ENCODE measurements at regions not wholly inside any gene's neighbourhood (a gene's known extent, or its start where the extent isn't known, plus 50 kb on each side); places are given as distances from the start of the nearest gene placed in this dataset.
"Not testable (repeated sequence)": the region's sequence is repeated elsewhere in the genome, so short reads cannot be mapped to it uniquely, and the experiment has no call there.

DNA sequence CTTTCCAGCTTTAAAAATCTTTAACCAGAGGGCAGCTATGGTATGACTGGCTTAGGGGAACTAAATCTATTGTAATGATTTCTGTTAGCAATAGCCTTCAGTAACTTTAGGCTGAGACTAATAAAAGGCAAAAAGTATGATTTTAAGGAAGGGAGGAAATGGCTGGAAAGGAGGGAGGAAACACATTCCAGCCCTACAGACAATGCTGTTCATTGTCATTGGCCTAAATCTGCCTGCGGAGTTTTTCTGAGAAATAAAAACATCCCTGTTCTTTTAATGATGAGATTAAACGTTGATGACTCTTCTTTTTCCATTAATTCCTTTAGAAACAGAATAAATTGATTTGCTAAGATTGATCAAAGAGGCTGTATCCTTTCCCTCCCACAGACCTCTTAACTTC is 99.6 kb upstream of the GRAMD1B start:
- TF ChIP-seq, protein P1, sequence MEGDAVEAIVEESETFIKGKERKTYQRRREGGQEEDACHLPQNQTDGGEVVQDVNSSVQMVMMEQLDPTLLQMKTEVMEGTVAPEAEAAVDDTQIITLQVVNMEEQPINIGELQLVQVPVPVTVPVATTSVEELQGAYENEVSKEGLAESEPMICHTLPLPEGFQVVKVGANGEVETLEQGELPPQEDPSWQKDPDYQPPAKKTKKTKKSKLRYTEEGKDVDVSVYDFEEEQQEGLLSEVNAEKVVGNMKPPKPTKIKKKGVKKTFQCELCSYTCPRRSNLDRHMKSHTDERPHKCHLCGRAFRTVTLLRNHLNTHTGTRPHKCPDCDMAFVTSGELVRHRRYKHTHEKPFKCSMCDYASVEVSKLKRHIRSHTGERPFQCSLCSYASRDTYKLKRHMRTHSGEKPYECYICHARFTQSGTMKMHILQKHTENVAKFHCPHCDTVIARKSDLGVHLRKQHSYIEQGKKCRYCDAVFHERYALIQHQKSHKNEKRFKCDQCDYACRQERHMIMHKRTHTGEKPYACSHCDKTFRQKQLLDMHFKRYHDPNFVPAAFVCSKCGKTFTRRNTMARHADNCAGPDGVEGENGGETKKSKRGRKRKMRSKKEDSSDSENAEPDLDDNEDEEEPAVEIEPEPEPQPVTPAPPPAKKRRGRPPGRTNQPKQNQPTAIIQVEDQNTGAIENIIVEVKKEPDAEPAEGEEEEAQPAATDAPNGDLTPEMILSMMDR (IDR thresholded peaks at IDR 0.05; ENCODE audit: borderline replicate concordance, insufficient read depth, low read depth, low read length) = no peak
- H3K4me3 ChIP-seq (ENCODE audit: low read depth, low read length) = no peak overlapping the region

DNA sequence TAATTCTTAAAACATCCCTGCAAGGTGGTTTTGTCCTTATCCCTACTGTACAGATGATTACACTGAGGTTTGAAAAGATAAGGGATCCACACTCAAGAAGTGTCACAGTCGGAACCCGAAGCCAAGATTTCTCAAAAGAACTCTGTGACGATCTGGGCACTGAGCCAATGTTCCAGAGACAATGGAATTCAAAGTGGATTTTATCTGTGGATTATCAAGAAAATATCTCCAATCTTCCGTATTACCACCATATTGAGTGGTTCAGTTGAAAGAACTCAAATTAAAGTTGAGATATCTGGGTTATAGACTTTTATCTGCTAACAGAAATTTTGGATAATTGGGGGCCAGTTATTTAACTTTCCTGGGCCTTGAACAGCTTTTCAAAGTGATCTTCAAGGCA is 100.0 kb upstream of the GRAMD1B start:
- TF ChIP-seq, protein P1 (IDR thresholded peaks at IDR 0.05; ENCODE audit: borderline replicate concordance, insufficient read depth, low read depth, low read length) = no peak
- H3K4me3 ChIP-seq (ENCODE audit: low read depth, low read length) = no peak overlapping the region

DNA sequence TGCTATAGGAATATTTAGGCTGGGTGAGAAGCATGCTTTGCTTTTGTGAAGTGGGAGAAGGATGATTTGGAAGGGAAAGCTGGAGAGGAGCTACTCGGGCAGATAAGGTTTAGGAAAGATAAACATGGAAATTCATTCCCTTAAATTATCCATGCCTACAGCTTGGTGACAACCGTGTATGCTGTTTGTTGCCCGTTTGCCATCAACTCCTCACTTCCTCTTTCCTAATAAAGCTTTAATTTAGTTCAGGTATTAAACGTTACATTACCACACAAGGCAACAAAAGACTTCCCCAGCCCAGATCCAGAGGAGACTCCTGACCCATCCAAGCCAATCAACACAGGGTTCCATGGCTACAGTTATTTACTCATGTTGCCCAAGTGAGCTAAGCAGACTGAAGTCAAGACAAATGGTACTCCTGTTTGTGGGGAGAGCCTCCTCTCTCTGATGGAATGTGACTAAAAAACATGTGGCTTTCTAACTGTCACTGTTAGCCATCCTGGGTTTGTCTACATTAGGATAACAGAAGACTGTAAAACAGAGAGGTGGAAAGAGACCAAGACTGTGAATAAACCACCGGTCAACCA is 101.7 kb upstream of the GRAMD1B start:
- H3K4me3 ChIP-seq (ENCODE audit: low read depth, low read length) = no peak overlapping the region
- TF ChIP-seq, protein P1 (IDR thresholded peaks at IDR 0.05; ENCODE audit: borderline replicate concordance, insufficient read depth, low read depth, low read length) = no peak

DNA sequence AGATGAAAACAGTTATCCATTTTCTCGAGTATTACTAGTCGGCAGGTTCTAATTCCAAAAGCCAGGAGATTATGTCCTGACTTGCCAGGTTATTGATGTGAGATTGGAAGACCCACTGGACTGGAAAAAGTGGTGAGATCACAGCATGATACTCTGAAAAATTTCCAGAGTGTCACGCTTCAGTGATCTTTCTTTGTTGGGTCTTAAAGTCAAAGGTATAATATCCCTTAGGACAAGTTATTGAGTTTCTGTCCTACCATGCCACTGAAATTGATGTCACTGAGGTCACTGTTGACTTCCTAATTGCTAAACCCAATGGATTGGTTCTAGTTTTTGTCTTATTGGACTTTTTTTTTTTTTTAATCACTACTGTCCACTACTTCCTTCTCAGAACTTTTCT is 104.5 kb upstream of the GRAMD1B start:
- no peak overlapping the region for H3K4me3 ChIP-seq (ENCODE audit: low read depth, low read length)
- TF ChIP-seq, protein P1 (IDR thresholded peaks at IDR 0.05; ENCODE audit: borderline replicate concordance, insufficient read depth, low read depth, low read length) = no peak

DNA sequence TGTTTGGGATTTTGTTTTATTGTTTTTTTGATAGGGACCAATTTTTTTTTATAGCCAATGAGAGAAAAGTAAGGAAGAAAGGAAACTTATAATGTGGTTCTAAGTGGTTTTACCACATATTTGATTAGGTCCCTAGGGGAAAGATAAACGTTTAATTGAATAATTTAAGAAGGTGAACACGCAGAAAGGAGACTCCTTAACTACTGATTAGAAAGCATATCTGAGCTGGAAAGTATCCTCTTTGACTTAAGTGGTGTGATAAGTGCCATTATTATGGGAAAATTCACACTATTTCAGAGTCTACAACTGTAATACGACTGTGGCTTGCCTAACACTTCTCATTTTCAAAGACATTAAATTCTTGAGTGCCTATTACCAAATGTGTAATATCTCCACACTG is 106.5 kb upstream of the GRAMD1B start:
- TF ChIP-seq, protein P1 (IDR thresholded peaks at IDR 0.05; ENCODE audit: borderline replicate concordance, insufficient read depth, low read depth, low read length) = no peak
- no peak overlapping the region for H3K4me3 ChIP-seq (ENCODE audit: low read depth, low read length)

DNA sequence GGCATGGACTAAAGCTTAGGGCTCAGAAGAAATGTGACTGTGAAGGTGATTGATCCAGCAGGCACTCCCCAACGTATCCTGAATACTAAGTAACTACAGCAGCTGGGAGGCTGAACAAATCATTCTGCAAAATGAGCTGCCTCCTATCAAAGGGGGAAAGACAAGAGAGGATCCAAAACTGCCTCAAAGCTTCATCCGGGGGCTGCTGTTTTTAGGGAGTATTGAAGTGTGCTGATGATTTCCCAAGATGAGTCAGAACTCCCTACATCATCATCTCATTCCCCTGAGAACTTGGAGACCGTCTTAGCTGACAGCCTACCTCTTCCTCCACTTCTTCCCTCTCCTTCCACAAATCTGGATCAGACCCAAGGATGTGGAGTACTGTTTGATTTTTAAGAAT is 108.4 kb upstream of the GRAMD1B start:
- TF ChIP-seq, protein P1 (IDR thresholded peaks at IDR 0.05; ENCODE audit: borderline replicate concordance, insufficient read depth, low read depth, low read length) = no peak
- H3K4me3 ChIP-seq (ENCODE audit: low read depth, low read length) = no peak overlapping the region

DNA sequence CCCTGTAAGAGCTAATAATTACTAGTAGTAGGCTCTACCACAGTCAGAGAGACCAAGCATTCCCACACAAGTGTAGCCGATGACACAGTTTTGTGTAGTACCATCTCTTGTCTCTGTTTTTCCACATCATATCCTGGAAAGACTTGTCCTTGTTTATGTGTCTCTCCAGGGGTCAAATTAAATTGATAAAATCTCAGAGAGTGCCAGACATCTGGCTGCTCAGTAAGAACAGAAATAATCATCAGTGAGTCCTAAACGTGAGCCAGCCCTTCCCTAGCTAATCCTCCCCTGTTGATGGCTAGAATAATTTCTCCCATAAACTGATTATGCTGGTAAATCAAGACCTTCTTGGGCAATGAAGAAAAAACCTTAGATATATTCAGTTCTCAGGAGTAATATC is 111.4 kb upstream of the GRAMD1B start:
- TF ChIP-seq, protein P1 (IDR thresholded peaks at IDR 0.05; ENCODE audit: borderline replicate concordance, insufficient read depth, low read depth, low read length) = no peak

DNA sequence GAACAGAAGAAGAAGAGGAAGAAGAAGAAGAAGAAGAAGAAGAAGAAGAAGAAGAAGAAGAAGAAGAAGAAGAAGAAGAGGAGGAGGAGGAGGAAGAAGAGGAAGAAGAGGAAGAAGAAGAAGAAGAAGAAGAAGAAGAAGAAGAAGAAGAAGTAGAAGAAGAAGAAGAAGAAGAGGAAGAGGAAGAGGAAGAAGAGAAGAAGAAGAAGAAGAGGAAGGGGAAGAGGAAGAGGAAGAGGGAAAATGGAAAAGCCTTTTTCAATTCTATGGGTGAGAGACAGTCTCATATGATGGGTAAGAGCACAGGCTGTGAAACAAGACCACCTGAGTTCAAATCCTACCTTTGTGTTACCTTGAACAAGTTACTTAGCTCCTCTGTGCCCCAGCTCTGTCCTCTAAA is 111.9 kb upstream of the GRAMD1B start:
- not testable (repeated sequence) for H3K4me3 ChIP-seq (ENCODE audit: low read depth, low read length)

More for the DNA sequence above, 111.4 kb upstream of the GRAMD1B start:
- H3K4me3 ChIP-seq (ENCODE audit: low read depth, low read length) = no peak overlapping the region
